ENCODE measurements at regions not wholly inside any gene's neighbourhood (a gene's known extent, or its start where the extent isn't known, plus 50 kb on each side); places are given as distances from the start of the nearest gene placed in this dataset.
A peak's percentile ranks its signal among the peaks of the same experiment; 100 is the strongest.
"Not testable (repeated sequence)": the region's sequence is repeated elsewhere in the genome, so short reads cannot be mapped to it uniquely, and the experiment has no call there.

- no peak for DNase-seq (ENCODE audit: low spot score)
Measured at GRCh38 chr4:33107814-33108213, 2387.6 kb downstream of the PCDH7 start.

- DNase-seq (ENCODE audit: low spot score): no peak
Measured at GRCh38 chr4:33111117-33111516, 2390.9 kb downstream of the PCDH7 start.

GRCh38 chr4:33116871-33117270 is 2396.7 kb downstream of the PCDH7 start:
- DNase-seq (ENCODE audit: low spot score): no peak

GRCh38 chr4:33126002-33126401 is 2405.8 kb downstream of the PCDH7 start:
- DNase-seq (ENCODE audit: low spot score): no peak

GRCh38 chr4:33130662-33131061 is 2410.5 kb downstream of the PCDH7 start:
- not testable (repeated sequence) for DNase-seq (ENCODE audit: low spot score)

GRCh38 chr4:33133723-33134122 is 2413.6 kb downstream of the PCDH7 start:
- no peak for DNase-seq (ENCODE audit: low spot score)

- no peak for DNase-seq (ENCODE audit: low spot score)
Measured at GRCh38 chr4:33134366-33134765, 2414.2 kb downstream of the PCDH7 start.

GRCh38 chr4:33149658-33150524 is 2429.7 kb downstream of the PCDH7 start:
- DNase-seq (ENCODE audit: low spot score): no peak

- DNase-seq (ENCODE audit: low spot score): no peak
Measured at GRCh38 chr4:33150525-33150910, 2430.3 kb downstream of the PCDH7 start.

- DNase-seq (ENCODE audit: low spot score): peak; percentile 8
Measured at GRCh38 chr4:33160126-33160525, 2440.0 kb downstream of the PCDH7 start.

GRCh38 chr4:33161202-33161601 is 2441.0 kb downstream of the PCDH7 start:
- no peak for DNase-seq (ENCODE audit: low spot score)

- no peak for DNase-seq (ENCODE audit: low spot score)
Measured at GRCh38 chr4:33162122-33162521, 2442.0 kb downstream of the PCDH7 start.

- no peak for DNase-seq (ENCODE audit: low spot score)
Measured at GRCh38 chr4:33171873-33172525, 2451.8 kb downstream of the PCDH7 start.

- DNase-seq (ENCODE audit: low spot score): no peak
Measured at GRCh38 chr4:33176566-33176965, 2456.4 kb downstream of the PCDH7 start.

- DNase-seq (ENCODE audit: low spot score): no peak
Measured at GRCh38 chr4:33184657-33185290, 2464.6 kb downstream of the PCDH7 start.

GRCh38 chr4:33187035-33187434 is 2466.9 kb downstream of the PCDH7 start:
- DNase-seq (ENCODE audit: low spot score): no peak

- DNase-seq (ENCODE audit: low spot score): no peak
Measured at GRCh38 chr4:33188733-33189132, 2468.6 kb downstream of the PCDH7 start.

- no peak for DNase-seq (ENCODE audit: low spot score)
Measured at GRCh38 chr4:33189169-33189568, 2469.0 kb downstream of the PCDH7 start.

- DNase-seq (ENCODE audit: low spot score): no peak
Measured at GRCh38 chr4:33193109-33193508, 2472.9 kb downstream of the PCDH7 start.

- DNase-seq (ENCODE audit: low spot score): no peak
Measured at GRCh38 chr4:33200377-33200776, 2480.2 kb downstream of the PCDH7 start.

GRCh38 chr4:33218238-33218637 is 2498.1 kb downstream of the PCDH7 start:
- DNase-seq (ENCODE audit: low spot score): no peak

GRCh38 chr4:33226133-33226532 is 2506.0 kb downstream of the PCDH7 start:
- DNase-seq (ENCODE audit: low spot score): no peak

GRCh38 chr4:33226783-33227182 is 2506.6 kb downstream of the PCDH7 start:
- no peak for DNase-seq (ENCODE audit: low spot score)
